Hematopoietic multipotent progenitor cell (in vitro differentiated cells): ENCODE measurements at regions not wholly inside any gene's neighbourhood (a gene's known extent, or its start where the extent isn't known, plus 50 kb on each side); places are given as distances from the start of the nearest gene placed in this dataset.
"Not testable (repeated sequence)": the region's sequence is repeated elsewhere in the genome, so short reads cannot be mapped to it uniquely, and the experiment has no call there.

ENCODE experiments used
- DNase-seq, 3 donors: peaks; one replicate each; pipeline ENCODE4 v3.0.0-alpha.2; 2011 to 2015; ENCODE audit warnings: low read depth in 2 of 3, low spot score in 2 of 3

- DNase-seq = no peak
Observed at GRCh38 chr7:42575171-42575570, 336.7 kb downstream of the C7orf25 start.

DNA sequence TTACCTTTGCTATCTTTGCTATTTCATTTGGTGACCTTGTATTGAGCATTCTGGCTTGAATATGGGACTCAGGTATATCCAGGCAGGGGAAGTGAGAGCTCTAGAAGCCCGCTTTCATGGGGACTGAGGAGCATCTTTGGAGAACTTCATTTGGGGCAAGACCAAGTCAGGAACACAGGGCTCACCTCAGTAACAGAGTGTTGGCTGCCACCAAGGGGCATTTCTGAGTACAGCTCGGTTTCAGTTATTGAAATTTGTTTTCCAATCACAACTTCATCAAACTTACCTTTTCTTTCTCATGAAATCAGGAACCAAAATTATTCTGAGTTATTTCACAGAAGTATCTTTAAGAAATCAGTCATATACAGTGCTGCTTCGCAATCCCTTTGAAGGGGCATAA is 337.2 kb downstream of the C7orf25 start:
- DNase-seq = no peak

- no peak for DNase-seq
Observed at GRCh38 chr7:42573881-42574672, 337.1 kb upstream of the GLI3 start.

DNA sequence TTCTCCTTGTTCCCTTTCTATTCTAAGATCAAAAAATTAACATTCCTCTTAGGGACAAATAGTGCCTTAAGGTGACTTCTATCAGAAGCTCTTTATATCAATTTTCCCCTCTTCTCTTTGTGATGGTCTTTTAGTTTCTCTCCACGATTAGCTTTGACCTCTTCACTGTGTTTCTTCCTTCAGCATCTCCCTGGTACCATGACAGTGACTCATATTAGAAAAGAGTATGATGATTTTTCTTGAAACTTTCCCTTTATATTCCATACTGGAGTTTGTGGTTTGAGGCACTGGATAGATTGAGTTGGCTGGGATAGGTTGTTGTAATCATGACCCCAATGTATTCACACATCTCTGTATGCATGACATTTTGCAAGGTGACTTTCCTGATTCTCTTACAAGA is 335.6 kb upstream of the GLI3 start:
- no peak for DNase-seq

- DNase-seq = no peak
Observed at GRCh38 chr7:42572056-42572455, 335.0 kb upstream of the GLI3 start.

- no peak for DNase-seq
Observed at GRCh38 chr7:42570944-42571343, 333.9 kb upstream of the GLI3 start.

GRCh38 chr7:42567051-42567450 is 330.0 kb upstream of the GLI3 start:
- DNase-seq = no peak

GRCh38 chr7:42561797-42562196 is 324.8 kb upstream of the GLI3 start:
- DNase-seq = no peak

DNA sequence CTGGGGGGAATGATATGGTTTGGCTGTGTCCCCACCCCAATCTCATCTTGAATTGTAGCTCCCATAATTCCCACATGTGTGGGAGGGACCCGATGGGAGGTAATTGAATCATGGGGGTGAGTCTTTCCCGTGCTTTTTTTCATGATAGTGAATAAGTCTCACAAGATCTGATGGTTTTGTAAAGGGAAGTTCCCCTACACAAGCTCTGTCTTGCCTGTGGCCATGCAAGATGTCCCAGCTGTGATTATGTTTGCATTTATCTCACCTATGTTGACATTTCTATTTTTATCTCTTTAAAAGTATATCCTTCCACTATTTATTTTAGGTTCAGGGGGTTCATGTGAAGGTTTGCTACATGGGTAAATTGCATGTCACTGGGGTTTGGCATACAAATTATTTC is 323.9 kb upstream of the GLI3 start:
- DNase-seq = no peak

DNA sequence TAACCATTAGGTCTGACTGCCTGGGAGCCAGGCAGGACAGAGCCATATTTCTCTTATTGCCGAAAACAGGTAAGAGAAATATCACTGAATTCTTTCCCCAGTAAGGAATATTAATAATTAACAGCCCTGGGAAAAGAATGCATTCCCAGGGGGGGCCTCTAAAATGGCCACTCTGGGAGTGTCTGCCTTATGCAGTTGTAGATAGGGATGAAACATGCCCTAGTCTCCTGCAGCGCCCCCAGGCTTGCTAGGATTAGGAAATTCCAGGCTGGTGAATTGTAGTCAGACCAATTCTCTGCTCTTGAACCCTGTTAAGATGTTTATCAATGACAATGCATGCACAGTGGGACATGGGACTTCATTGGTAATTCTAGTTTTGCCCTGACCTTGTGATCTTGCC is 317.9 kb upstream of the GLI3 start:
- not testable (repeated sequence) for DNase-seq

DNA sequence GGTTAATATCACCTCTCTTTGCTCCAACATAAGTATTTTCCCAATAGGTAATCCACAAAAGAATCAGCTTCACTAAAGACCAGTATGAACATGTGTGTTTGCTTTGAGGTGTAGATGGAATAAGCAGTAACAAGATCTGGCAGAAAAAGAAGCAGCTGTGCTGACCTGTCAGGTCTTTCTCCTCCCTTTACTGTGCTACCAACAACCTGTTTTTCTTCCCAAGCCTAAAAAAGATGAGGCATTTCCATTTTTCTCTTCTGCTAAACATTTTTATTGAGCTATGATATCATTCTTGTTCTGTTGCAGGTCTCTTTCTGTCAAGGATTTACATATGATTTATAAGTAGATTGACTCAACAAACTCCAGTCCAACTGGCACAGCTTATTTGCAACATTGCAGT is 315.2 kb upstream of the GLI3 start:
- DNase-seq = no peak

GRCh38 chr7:42550706-42551470 is 313.9 kb upstream of the GLI3 start:
- DNase-seq = no peak

GRCh38 chr7:42549866-42550485 is 313.0 kb upstream of the GLI3 start:
- no peak for DNase-seq

GRCh38 chr7:42548816-42549611 is 312.0 kb upstream of the GLI3 start:
- no peak for DNase-seq

DNA sequence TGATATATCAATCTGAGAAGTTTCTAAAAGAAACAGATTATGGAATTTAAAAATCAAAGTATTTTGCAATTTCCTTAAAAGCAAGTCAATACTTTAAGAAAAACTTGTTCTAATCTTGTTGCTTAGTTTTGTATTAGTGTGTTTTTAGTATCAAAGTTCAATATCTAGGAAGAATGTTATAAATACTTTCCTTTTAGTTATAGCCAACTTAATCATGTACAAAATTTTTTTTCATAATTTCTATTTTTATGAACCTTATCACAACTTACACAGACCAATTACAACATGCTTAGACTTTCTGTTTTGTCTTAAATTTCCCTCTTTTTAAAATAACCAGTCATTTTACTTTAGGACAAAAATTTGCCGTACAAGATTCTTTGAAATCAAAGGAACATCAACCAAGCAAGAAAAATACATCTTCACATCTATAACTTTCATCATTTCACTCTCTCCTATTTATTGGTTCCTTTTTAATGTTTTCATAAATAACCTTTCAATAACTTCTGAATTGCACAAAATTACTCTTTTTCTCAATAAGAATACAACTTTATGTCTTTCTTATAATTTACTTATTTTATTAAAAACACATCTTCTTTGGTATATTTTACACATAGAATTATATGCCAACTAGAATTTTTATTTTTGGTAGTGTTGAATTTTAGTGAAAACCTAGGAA is 308.2 kb upstream of the GLI3 start:
- DNase-seq = no peak

DNA sequence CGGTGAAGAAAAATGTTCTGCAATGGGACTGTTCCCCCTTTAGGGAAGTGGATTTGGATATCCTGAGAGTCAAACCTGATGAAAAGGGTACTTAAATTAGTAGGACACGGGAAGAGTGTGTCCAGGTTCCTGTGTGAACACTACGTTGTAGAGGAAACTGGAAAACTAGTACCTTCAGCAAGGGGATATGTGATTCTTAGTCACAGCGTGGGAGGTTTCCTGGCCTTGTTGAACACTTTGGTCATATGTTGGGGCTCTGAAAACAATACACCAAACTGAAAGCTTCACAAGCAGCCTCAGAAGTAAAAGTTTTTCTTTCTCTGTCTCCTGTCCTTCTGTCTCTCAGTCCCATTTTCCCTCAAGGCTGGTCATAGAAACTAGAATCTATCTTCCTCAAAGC is 306.9 kb upstream of the GLI3 start:
- no peak for DNase-seq

- not testable (repeated sequence) for DNase-seq
Observed at GRCh38 chr7:42542446-42542845, 305.4 kb upstream of the GLI3 start.

DNA sequence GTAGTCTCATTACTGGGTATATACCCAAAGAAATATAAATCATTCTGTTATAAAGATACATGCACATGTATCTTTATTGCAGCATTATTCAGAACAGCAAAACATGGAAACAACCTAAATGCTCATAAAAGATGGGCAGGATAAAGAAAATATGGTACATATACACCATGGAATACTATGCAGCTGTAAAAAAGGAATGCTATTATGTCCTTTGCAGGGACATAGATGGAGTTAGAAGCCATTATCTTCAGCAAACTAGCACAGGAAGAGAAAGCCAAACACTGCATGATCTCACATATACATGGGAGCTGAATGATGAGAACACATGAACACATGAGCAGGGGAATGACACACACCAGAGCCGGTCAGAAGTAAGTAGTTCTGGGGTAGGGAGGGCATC is 297.4 kb upstream of the GLI3 start:
- DNase-seq = no peak

GRCh38 chr7:42527004-42527403 is 290.0 kb upstream of the GLI3 start:
- DNase-seq = no peak

DNA sequence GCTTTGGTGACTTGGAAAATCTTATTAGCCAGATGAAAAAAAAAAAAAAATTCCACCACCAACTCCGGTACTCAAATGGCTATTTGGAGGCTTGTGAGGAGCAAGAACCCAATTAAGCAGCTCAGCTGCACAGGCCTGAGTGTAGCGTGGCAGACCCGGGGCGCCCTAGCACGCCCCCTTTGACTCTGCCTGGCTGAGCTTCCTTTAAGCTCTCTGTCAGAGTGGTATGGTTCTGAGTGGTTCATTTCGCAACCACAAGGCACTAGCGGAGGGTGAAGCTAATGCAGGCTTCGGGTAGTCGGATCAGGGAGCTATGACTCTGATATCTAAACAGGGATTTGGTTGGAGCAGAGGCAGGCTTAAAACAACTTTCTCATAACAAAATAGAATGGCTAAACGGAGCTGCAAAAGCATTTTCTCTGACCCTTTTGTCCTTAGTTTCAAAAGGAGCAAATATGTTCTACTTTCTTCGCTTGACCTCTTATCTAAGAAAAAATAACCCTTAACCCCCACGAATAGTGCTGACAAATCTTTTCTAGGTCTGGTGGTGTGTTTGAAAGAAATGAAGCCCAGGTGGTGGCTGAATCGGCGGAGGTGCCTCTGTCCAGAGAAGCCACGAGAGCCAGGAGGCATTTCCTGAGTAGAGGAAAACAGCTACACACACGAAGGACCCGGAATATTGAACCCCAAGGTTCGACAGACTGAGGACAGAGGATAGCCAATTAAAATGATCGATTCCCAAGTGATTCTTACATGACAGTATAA is 285.4 kb upstream of the GLI3 start:
- no peak for DNase-seq
